ENCODE measurements at regions not wholly inside any gene's neighbourhood (a gene's known extent, or its start where the extent isn't known, plus 50 kb on each side); places are given as distances from the start of the nearest gene placed in this dataset.

- TF ChIP-seq IRF9 (CRISPR knock-in tag; IDR thresholded peaks at IDR 0.05; ENCODE audit: borderline replicate concordance): no peak
- peak; percentile 15; the same call in 1 of the 2 replicates for TF ChIP-seq ZSCAN9 (CRISPR knock-in tag; IDR thresholded peaks at IDR 0.05; ENCODE audit: borderline replicate concordance)
- 0 out of 2 replicates have a peak, but pooled peaks have one; percentile 62 for TF ChIP-seq HINFP (CRISPR knock-in tag; IDR thresholded peaks at IDR 0.05; ENCODE audit: low read depth)
- TF ChIP-seq FOXC1 (CRISPR knock-in tag; IDR thresholded peaks at IDR 0.05; ENCODE audit: borderline replicate concordance): no peak
- no peak for TF ChIP-seq XBP1 (CRISPR knock-in tag; IDR thresholded peaks at IDR 0.05)
- no peak for TF ChIP-seq FOXA1 (IDR thresholded peaks at IDR 0.05)
- TF ChIP-seq FOXA1 (CRISPR knock-in tag; IDR thresholded peaks at IDR 0.05): peak; percentile 63; the same call in 1 of the 2 replicates
- TF ChIP-seq THAP9 (CRISPR knock-in tag; IDR thresholded peaks at IDR 0.05; ENCODE audit: borderline replicate concordance): no peak
- TF ChIP-seq DMTF1 (CRISPR knock-in tag; IDR thresholded peaks at IDR 0.05): no peak
- no peak for TF ChIP-seq ZNF124 (CRISPR knock-in tag; IDR thresholded peaks at IDR 0.05)
- 0 out of 4 replicates have a peak, but pooled peaks of 1 of the 2 experiments have one; percentile 25 for TF ChIP-seq KLF16 (CRISPR knock-in tag; IDR thresholded peaks at IDR 0.05)
- TF ChIP-seq SKI (IDR thresholded peaks at IDR 0.05; ENCODE audit: partially characterized antibody): no peak
- no peak for TF ChIP-seq ZBTB3 (CRISPR knock-in tag; IDR thresholded peaks at IDR 0.05; ENCODE audit: borderline replicate concordance, low read depth)
- TF ChIP-seq HIVEP1 (CRISPR knock-in tag; IDR thresholded peaks at IDR 0.05): no peak
- TF ChIP-seq JARID2 (CRISPR knock-in tag; IDR thresholded peaks at IDR 0.05; ENCODE audit: insufficient replicate concordance): no peak
- no peak for TF ChIP-seq ZNF713 (CRISPR knock-in tag; IDR thresholded peaks at IDR 0.05)
- no peak for TF ChIP-seq MXI1 (IDR thresholded peaks at IDR 0.05; ENCODE audit: borderline replicate concordance, low read depth, low read length)
- no peak for TF ChIP-seq SRSF4 (IDR thresholded peaks at IDR 0.05; ENCODE audit: low read depth, low read length, poor library complexity, severe bottlenecking)
- TF ChIP-seq RNF219 (CRISPR knock-in tag; IDR thresholded peaks at IDR 0.05): no peak
Measured at GRCh38 chr22:22425783-22426624, 82.5 kb downstream of the ZNF280B start (continued).

Data from HepG2 (cell line).